Subcutaneous abdominal adipose tissue (tissue), 5 donors: ENCODE measurements at regions not wholly inside any gene's neighbourhood (a gene's known extent, or its start where the extent isn't known, plus 50 kb on each side); places are given as distances from the start of the nearest gene placed in this dataset.

Experiments used
- H3K27ac ChIP-seq: one replicate; pipeline ENCODE4 v1.7.0; 2013; ENCODE audit warnings: low read depth, mild to moderate bottlenecking, inconsistent platforms, low read length, moderate library complexity
- H3K27me3 ChIP-seq, 5 donors: one replicate each; pipeline ENCODE4 v1.7.0; 2013; ENCODE audit warnings: low read length in 5 of 5, inconsistent platforms in 1 of 5; ENCODE audit not compliant: control insufficient read depth in 5 of 5, insufficient read depth in 4 of 5
- H3K36me3 ChIP-seq, 5 donors: one replicate each; pipeline ENCODE4 v1.7.0; 2013; ENCODE audit warnings: low read length in 5 of 5; ENCODE audit not compliant: control insufficient read depth in 5 of 5, insufficient read depth in 5 of 5
- H3K4me1 ChIP-seq, 5 donors: one replicate each; pipeline ENCODE4 v1.7.0; 2013; ENCODE audit warnings: low read length in 5 of 5, mild to moderate bottlenecking in 3 of 5, moderate library complexity in 1 of 5; ENCODE audit not compliant: control insufficient read depth in 5 of 5, insufficient read depth in 5 of 5
- H3K4me3 ChIP-seq, 5 donors: one replicate each; pipeline ENCODE4 v1.7.0; 2013; ENCODE audit warnings: low read length in 5 of 5, low read depth in 1 of 5
- H3K9ac ChIP-seq, 5 donors: one replicate each; pipeline ENCODE4 v1.7.0; 2013; ENCODE audit warnings: low read length in 5 of 5, mild to moderate bottlenecking in 4 of 5, moderate library complexity in 3 of 5
- H3K9me3 ChIP-seq, 5 donors: one replicate each; pipeline ENCODE4 v1.7.0; 2013; ENCODE audit warnings: low read length in 5 of 5; ENCODE audit not compliant: control insufficient read depth in 5 of 5
- donor health status: healthy.
- donor health status: healthy.
- donor health status: healthy.
- donor health status: healthy.
- donor health status: healthy.

GRCh38 chr10:128373831-128374230 is 247.6 kb upstream of the MKI67 start:
- H3K9ac ChIP-seq: no peak overlapping the region
- H3K36me3 ChIP-seq: no peaks in the 10 kb centered on the region
- H3K27me3 ChIP-seq: peaks cover 0 to 18% (median 13%) of the 10 kb centered on the region in 5 donors
- H3K4me1 ChIP-seq: no peaks in the 10 kb centered on the region
- no peak overlapping the region for H3K27ac ChIP-seq
- H3K9me3 ChIP-seq: no peaks in the 10 kb centered on the region
- no peak overlapping the region for H3K4me3 ChIP-seq

- Histone ChIP-seq H3K27me3 (peaks cover 0 to 14% (median 10%) of the 10 kb centered on the region in 5 donors), H3K9me3 (no peaks in the 10 kb centered on the region), H3K36me3 (no peaks in the 10 kb centered on the region), H3K27ac (no peak overlapping the region), H3K4me3 (no peak overlapping the region), H3K4me1 (no peaks in the 10 kb centered on the region), H3K9ac (no peak overlapping the region)
Measured at GRCh38 chr10:128375171-128375570, 248.9 kb upstream of the MKI67 start.

- Histone ChIP-seq H3K27ac (no peak overlapping the region), H3K9ac (no peak overlapping the region), H3K4me3 (no peak overlapping the region), H3K27me3 (peaks cover 4 to 18% (median 12%) of the 10 kb centered on the region in 5 donors), H3K4me1 (peaks cover 0 to 1% (median 0%) of the 10 kb centered on the region in 5 donors), H3K36me3 (no peaks in the 10 kb centered on the region), H3K9me3 (no peaks in the 10 kb centered on the region)
Measured at GRCh38 chr10:128377364-128377987, 251.3 kb upstream of the MKI67 start.

- Histone ChIP-seq H3K9me3 (no peaks in the 10 kb centered on the region), H3K27me3 (peaks cover 4 to 18% (median 9%) of the 10 kb centered on the region in 5 donors), H3K9ac (no peak overlapping the region), H3K4me3 (no peak overlapping the region), H3K4me1 (peaks cover 0 to 5% (median 0%) of the 10 kb centered on the region in 5 donors), H3K36me3 (no peaks in the 10 kb centered on the region), H3K27ac (no peak overlapping the region)
Measured at GRCh38 chr10:128377988-128378387, 251.8 kb upstream of the MKI67 start.

GRCh38 chr10:128380946-128381345 is 254.7 kb upstream of the MKI67 start:
- Histone ChIP-seq H3K9me3 (no peaks in the 10 kb centered on the region), H3K4me3 (no peak overlapping the region)

GRCh38 chr10:128382225-128382624 is 256.0 kb upstream of the MKI67 start:
- H3K9me3 ChIP-seq: no peaks in the 10 kb centered on the region
- H3K36me3 ChIP-seq: no peaks in the 10 kb centered on the region
- peaks cover 0 to 5% (median 0%) of the 10 kb centered on the region in 5 donors for H3K4me1 ChIP-seq
- H3K4me3 ChIP-seq: no peak overlapping the region
- no peak overlapping the region for H3K27ac ChIP-seq
- H3K27me3 ChIP-seq: peaks cover 0 to 7% (median 4%) of the 10 kb centered on the region in 5 donors
- no peak overlapping the region for H3K9ac ChIP-seq

More at GRCh38 chr10:128380946-128381345, 254.7 kb upstream of the MKI67 start:
- Histone ChIP-seq H3K36me3 (no peaks in the 10 kb centered on the region), H3K9ac (no peak overlapping the region), H3K27ac (no peak overlapping the region), H3K4me1 (peaks cover 0 to 5% (median 0%) of the 10 kb centered on the region in 5 donors), H3K27me3 (peaks cover 0 to 10% (median 6%) of the 10 kb centered on the region in 5 donors)

GRCh38 chr10:128384831-128385230 is 258.6 kb upstream of the MKI67 start:
- peaks cover 3 to 10% (median 4%) of the 10 kb centered on the region in 5 donors for H3K27me3 ChIP-seq
- no peaks in the 10 kb centered on the region for H3K9me3 ChIP-seq
- H3K4me1 ChIP-seq: peaks cover 0 to 5% (median 0%) of the 10 kb centered on the region in 5 donors

GRCh38 chr10:128386231-128386630 is 260.0 kb upstream of the MKI67 start:
- H3K27me3 ChIP-seq: peaks cover 0 to 13% (median 4%) of the 10 kb centered on the region in 5 donors
- no peaks in the 10 kb centered on the region for H3K36me3 ChIP-seq
- no peak overlapping the region for H3K27ac ChIP-seq
- peaks cover 0 to 5% (median 0%) of the 10 kb centered on the region in 5 donors for H3K4me1 ChIP-seq
- H3K9ac ChIP-seq: no peak overlapping the region
- no peak overlapping the region for H3K4me3 ChIP-seq
- no peaks in the 10 kb centered on the region for H3K9me3 ChIP-seq

More at GRCh38 chr10:128384831-128385230, 258.6 kb upstream of the MKI67 start:
- Histone ChIP-seq H3K27ac (no peak overlapping the region), H3K36me3 (no peaks in the 10 kb centered on the region), H3K4me3 (no peak overlapping the region), H3K9ac (no peak overlapping the region)

- Histone ChIP-seq H3K4me1 (peaks cover 0 to 5% (median 0%) of the 10 kb centered on the region in 5 donors), H3K36me3 (no peaks in the 10 kb centered on the region), H3K9me3 (no peaks in the 10 kb centered on the region), H3K9ac (no peak overlapping the region), H3K27ac (no peak overlapping the region), H3K4me3 (no peak overlapping the region), H3K27me3 (peaks cover 0 to 11% (median 4%) of the 10 kb centered on the region in 5 donors)
Measured at GRCh38 chr10:128386816-128387604, 260.8 kb upstream of the MKI67 start.

GRCh38 chr10:128390596-128390995 is 264.4 kb upstream of the MKI67 start:
- Histone ChIP-seq H3K27ac (no peak overlapping the region), H3K9me3 (no peaks in the 10 kb centered on the region), H3K9ac (no peak overlapping the region), H3K4me3 (no peak overlapping the region), H3K27me3 (peaks cover 0 to 6% (median 3%) of the 10 kb centered on the region in 5 donors), H3K4me1 (no peaks in the 10 kb centered on the region), H3K36me3 (no peaks in the 10 kb centered on the region)
